ENCODE measurements at regions not wholly inside any gene's neighbourhood (a gene's known extent, or its start where the extent isn't known, plus 50 kb on each side); places are given as distances from the start of the nearest gene placed in this dataset.

DNA sequence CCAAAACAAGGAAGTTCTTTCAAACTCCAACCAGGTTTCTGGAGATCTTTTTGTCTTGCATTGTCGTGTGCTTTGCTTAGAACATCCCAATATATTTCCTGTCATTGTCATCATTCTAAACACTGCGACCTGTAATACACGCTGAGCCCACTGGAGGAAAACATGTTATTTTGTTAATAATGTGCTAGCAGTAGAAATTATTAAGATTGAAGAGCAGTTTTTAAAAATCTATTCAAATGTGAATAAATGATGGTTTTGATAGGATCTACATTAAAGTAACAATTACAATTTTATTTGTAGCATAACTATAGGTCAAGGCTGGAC lies 268.5 kb downstream of the PTPRC start:
- TF ChIP-seq CTCF (IDR thresholded peaks at IDR 0.05) (peak in 1 of 6 experiments; percentile 19), POLR2A (IDR thresholded peaks at IDR 0.05) (no peak)
